ENCODE measurements at regions not wholly inside any gene's neighbourhood (a gene's known extent, or its start where the extent isn't known, plus 50 kb on each side); places are given as distances from the start of the nearest gene placed in this dataset.
"Not testable (repeated sequence)": the region's sequence is repeated elsewhere in the genome, so short reads cannot be mapped to it uniquely, and the experiment has no call there.

DNA sequence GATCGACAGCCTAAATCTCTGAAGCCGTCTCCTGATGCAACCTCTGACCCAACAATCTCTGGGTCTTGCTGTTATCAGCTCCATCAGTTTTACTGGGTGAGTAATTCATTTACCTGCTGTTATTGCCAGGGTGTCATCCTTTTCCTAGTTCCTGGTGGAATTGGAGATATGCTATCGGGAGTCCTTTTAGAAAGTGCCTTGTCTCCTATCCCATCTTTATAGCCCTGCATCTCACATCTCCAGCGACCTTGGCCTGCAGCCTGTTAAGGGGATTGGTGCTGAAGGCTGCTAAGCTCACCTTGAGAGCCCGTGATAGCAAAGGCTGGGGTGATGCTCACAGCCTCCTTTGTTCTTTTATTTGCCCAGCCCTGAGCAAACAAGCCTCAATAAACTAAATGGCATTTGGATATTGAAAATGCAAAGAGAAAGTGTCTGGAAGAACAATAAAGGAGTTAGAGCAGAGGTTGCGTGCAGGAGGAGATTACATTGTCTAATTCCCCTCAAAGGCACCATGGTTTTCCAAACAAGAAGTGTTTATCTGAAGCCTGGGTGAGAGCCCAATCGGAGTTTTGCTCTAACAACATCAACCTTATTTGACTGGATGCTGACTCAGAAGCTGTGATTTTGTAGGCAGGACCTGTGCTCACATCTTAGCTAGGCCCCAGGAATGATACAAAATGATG lies 101.8 kb downstream of the RPLP1 start:
- no peak for DNase-seq (ENCODE audit: low spot score)

DNA sequence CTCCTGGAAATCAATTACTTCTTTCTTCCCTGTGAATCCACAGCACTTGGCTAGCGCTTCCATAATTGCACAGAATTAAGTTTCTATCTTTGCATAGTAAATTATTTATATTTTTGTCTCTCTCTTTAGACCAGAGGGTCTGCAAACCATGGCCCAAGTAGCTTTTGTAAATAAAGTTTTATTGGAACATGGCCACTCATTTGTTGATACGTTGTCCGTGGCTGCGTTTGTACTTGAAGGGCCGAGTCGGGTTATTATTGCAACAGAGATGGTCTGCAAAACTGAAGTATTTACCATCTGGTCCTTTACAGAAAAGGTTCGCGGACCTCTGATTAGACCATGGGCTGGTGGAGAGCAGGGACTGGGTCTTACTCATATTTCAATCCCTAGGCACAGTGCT lies 102.5 kb downstream of the RPLP1 start:
- no peak for DNase-seq (ENCODE audit: low spot score)

DNA sequence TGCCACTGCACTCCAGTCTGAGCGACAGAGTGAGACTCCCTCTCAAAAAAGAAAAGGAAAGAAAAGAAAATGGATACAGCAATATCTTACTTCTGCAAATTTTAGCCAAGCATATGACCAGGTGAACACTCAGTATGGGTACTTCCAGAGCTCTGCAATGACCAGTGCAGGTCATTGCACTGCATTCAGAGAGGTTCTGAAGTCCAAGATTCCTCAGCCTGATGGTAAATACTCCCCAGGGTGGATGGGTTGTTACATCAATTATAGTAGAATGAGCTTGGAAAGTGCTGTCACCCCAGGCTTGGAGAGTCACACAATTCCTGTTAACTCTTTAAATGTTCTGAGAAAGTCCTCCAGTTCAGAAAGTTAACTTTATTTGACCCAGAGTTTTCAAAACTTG lies 103.7 kb downstream of the RPLP1 start:
- no peak for DNase-seq (ENCODE audit: low spot score)

DNA sequence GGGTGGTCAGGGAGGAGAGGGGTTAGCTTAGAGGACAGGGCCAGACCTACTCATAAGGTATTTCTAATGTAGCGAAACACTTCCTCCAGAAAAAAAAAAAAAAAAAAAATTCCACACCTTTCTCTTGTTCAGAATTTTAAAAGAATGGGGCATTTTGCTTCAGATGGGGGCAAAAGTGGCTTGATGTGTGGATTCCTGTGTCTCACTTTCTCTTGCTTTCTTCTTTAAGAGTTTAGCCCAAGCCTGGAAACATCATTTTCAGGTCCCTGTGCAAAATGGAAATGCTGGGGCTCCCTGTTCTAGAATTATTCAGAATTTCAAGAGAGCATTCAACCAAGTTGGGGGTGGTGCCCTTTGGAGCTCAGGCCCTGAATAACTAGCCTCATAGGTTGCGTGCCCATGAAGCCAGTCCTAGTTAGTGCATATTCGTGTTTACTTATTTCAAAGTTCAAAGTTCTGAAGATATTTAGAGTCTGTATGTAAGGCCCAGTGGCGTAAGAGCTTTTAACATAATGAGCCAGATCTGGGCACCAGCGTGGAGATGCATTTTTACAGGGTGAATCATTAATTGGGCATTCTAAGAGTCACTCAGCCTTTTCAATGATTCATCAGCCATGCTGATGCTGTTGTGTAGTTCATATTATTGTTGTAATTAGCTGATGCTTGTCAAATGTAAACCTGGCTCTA lies 104.5 kb downstream of the RPLP1 start:
- DNase-seq (ENCODE audit: low spot score) = no peak

DNA sequence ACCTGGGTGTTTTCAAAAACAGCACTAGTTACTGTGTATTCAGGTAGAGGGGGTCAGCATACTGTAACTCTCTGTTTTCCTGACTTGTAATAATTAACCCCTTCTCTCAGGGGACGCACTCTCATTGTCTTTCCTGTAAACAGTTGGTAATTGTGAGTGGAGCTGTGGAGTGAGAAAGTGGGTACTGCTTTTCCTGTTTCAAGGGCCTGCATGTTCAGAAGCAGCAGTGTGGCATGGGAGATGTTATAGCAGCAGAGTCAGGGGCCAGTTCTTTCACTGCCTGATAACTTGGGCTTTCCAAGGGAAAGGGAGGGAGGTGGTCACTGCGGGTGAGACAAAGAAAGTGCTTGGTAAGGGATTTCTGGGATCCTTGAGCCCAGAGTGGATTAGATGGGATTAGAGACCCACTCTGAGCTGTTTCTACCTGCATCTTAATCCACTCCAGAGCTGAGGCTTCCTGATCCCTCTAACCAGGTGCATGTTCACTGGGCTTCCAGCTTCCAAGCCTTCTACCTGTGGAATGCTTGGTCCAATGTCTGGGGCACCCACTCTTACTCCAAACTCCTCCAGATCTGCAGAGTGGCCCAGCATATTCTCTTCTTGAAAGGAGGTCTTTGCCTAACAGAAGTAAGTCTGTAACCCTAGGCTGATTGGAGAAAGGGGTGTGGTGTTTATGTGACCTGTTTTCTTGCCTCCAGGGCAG lies 105.2 kb downstream of the RPLP1 start:
- DNase-seq (ENCODE audit: low spot score) = no peak

DNA sequence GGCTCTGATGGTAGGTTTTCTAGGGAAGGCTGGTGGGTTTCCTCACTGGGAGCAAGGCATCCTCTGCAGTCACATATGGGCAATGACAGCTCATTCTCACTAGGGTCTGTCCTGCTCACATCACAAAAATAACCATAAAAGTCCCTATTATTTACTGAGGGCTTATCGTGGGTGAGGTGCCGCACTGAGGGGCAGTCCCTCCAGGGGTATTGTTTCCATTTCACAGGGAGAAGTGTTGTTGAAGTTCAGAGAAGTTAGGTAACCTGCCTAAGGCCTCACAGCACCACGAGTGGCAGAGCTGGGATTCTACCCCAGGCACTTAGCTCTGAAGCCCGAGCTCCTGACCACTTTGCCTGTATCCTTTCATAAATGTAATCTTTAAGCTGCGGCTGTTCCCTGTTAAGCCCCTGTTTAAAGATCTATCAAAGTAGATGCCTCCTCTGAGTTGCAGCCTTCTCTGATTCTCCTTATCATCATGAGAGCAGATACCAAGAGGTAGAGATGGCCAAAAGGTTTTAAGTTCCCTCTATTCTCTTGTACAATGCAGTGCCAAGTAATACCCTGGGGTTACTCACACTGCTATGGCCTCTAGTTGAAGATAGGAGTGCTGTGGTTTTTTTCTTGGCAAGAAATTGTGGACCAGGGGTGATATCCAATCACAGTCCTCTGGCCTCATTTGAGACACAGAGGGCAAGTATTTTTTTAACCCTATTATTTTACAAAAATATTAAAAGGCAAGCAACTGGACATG lies 107.0 kb downstream of the RPLP1 start:
- no peak for DNase-seq (ENCODE audit: low spot score)

DNA sequence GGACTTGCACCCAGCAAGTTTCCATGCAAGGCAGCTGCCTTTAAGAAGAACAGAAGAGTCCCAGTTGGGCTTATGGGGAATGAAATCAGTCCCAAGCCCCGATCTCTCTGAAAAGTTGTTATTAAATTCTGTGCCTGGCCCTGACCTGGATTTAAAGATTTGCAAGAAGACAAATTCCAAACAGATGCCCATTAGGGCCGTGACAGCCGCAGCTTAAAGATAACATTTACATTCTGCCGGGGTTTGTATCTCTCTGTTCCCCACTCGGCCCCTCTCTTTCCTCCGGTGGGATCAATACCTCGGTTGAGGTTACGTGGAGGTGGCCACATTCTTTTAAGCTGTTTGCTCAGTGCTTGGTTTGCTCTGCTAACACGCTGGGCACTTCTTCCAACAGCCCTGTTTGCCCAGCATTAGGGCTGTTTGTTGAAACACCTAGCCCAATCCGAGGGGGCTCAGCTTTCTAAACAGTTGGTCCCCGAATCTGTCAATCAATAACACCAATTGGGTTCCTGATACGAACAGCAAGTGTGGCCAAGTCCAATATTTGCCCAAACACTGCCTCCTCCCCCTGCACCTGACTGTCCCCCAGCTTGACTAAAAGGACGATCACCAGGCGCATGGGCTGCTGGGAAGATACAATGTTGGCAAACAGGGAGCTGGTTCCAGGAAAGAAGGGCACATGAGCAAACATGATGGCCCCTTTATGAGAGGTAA lies 108.6 kb downstream of the RPLP1 start:
- DNase-seq (ENCODE audit: low spot score) = no peak

DNA sequence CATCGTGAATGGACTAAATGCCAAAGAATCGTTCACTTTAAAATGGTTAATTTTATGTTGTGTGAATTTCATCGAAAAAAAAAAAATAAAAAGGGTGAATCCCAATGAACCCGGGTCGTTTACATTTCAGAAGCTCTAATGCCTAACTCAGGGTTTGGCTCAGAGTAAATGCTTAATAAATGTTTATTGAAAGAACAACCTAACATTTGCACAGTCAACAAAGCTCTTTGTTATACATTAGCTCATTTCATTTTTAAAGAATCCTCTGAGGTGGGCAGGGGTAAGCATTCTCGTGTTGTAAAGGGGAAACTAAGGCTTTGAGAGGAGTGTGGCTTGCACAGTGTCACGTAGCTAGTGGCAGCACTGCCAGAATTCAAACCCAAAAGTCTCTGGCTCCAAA lies 109.5 kb downstream of the RPLP1 start:
- DNase-seq (ENCODE audit: low spot score) = no peak

DNA sequence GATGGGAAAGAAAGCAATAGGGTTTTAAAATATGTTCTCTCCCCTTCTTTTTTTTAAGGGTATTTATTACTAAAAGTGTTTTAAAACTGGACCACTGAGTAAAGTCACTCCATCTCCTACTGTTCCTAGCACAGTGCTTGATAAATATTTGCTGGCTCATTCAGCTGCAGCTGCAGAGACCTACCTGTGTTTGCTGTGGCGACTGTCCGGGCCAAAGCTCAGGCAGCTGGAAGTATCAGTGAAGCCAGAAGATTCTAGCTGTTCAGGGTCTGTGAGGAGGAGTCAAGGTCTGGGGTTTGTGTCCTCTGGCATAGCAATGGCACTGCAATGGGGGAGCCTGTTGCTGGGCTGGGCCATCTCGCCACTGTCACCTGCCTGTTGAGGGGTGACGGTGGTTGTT lies 109.9 kb downstream of the RPLP1 start:
- DNase-seq (ENCODE audit: low spot score) = no peak

DNA sequence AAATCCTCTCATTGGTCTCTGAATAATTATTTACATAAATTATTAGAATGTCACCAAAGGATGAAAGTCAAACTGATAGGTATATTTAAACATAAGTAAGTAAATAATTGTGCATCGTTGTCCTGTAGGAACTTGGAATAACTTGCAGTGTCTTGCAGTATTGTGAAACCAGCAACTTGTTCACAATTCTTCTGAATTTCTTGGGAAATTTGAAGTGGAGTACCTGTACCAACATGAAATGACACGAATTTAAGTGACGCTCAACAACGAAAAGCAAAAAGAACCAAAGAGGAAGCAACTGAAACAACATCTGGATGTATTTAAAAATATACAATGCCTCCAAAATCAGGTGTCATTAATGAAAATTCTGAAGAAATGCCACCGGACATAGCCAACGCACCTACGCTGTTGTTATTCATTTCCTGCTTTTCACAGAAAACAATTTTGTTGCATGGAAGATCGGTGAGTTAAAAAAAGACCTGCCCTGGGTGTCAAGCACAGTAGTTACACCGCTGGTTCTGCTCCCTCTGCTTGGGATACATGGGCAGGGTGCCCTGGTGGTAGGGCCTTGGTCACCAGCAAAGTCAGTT lies 112.5 kb downstream of the RPLP1 start:
- DNase-seq (ENCODE audit: low spot score) = no peak

DNA sequence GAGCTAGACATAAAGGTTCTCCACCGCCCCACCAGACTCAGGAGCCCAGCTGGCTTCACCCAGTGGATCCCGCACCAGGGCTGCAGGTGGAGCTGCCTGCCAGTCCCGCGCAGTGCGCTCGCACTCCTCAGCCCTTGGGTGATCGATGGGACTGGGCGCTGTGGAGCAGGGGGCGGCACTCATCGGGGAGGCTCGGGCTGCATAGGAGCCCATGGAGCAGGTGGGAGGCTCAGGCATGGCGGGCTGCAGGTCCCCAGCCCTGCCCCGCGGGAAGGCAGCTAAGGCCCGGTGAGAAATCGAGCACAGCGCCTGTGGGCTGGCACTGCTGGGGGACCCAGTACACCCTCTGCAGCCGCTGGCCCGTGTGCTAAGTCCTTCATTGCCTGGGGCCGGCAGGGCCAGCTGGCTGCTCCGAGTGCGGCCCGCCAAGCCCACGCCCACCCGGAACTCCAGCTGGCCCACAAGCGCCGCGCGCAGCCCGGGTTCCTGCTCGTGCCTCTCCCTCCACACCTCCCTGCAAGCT lies 114.7 kb downstream of the RPLP1 start:
- not testable (repeated sequence) for DNase-seq (ENCODE audit: low spot score)

DNA sequence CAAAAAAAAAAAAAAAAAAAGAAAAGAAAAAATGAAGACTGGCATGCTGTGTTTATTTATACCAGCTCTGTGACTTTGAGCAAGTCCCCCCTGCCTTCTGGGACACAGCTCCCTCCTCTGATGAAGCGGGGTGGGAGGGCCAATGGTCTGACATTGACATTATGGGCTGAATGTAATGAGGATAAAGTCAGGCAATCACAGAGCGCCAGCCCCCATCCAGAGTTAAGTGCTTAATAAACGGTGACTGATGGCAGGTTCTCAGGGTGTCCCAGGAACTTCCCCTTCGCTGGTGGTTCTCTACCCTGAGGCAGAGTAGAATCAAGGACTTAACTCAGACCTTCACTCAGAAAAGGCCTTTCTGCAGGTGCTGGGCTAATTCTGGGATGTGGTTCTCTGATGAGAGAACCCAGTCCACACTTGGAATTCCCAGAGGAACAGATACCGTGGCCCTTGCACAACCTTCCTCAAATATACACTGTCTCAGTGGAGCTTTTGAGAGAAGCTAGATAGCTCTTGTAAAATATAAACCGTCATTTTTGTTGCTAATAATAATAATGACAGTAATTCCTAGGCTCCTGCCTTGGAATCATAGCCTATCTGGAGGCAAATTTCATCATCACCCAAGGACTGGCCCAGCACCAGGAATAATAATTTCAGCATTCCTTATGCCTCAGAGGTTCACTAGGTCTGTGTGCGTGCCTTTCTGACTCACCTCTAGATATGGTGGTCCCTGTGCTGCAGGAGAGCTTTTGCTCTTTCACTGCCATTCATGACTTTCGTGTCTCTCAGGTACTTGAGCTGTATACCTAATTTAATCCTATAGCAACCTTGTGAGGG lies 115.8 kb downstream of the RPLP1 start:
- no peak for DNase-seq (ENCODE audit: low spot score)

DNA sequence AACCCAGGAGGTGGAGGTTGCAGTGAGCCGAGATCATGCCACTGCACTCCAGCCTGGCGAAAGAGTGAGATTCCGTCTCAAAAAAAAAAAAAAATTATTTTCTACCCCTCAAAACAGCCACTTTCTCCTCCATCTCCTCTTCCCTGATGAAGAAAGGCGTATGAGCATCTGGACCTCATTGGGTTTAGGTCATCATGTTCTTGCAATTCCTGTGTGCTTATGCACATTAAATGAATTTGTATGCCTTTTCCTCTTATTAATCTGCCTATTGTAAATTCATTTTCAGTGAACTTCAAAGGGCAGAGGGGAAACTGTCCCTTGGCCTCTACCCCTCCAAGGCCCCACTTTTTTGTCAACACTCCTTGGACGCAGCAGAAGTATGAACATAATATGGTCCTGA lies 117.8 kb downstream of the RPLP1 start:
- DNase-seq (ENCODE audit: low spot score) = no peak

DNA sequence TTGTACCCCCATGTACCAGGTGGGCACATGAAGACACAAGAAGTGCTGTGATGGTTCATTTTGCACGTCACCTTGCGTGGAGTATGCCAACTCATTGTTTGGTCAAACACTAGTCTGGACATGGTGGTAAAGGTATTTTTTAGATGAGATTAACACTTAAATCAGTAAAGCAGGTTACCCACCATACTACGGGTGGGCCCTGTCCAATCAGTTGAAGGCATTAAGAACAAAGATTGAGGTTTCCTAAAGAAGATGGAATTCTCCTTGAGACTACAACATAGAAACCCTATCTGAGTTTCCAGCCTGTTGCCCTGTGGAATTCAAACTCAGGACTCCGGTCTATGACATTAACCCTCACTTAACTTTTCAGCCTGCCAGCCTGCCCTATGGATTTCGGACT lies 118.4 kb downstream of the RPLP1 start:
- no peak for DNase-seq (ENCODE audit: low spot score)

DNA sequence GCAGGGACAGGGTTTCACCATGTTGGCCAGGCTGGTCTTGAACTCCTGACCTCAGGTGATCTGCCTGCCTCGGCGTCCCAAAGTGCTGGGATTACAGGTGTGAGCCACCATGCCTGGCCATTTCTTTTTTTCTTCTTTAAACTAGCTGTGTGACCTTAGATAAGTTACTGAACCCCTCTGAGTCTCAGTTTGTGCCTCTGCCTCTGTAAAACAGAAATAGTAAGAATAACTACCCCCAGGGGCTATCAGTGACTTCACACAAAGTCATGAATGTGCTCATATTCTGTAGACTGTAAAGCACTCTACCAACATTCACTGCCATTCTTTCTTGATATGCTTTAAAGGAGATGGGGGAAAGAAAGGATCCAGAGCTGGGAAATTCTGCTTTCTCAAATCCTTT lies 120.7 kb downstream of the RPLP1 start:
- not testable (repeated sequence) for DNase-seq (ENCODE audit: low spot score)

DNA sequence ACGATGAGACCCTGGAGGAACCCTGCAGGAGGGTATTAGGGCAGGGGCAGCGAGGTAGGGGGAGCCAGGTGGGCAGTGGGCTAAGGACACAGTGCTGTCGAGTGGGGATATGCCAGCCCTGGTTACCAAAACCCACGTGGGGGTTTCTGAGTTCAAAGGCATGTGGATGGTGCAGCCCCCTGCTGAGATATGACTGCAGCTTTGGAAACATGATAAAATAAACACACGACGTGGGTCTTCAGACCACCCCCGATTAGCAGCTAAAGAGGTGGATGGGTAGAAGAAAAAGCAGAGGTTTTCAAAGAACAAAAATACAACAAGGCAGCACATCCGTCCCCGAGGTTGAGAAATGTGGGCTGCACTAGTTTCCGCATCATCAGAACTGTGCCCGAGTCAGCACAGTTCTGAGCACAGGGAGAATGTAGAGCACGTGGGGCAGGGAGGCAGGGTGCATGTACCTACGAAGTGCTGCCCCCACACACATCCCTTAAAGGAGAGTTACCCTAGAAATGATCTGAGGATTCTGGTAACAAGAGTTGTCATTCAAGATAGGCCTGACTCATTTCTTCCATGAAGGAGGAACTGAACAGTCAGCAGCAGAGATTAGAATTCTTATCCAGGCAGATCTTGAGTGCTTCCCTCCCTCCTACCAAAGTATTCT lies 121.3 kb downstream of the RPLP1 start:
- DNase-seq (ENCODE audit: low spot score) = peak; percentile 30

DNA sequence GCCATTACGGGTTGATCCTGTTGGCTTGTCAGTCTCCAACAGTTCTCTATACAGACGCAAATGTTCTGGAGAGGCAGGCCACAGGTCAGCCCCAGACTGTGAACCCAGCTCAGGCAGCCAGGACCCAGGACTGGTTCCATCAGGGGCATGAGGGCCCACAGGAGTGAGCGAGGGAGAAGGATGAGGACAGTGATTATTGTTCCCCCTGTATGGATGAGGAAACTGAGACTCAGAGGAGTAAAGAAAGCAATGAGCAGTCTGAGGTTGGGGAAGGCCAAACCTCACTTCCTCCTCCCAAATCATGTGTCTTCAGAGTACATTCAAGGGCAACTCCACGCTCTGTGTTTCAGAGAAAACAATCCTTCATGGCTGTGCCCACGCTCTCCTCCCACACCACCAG lies 121.9 kb downstream of the RPLP1 start:
- no peak for DNase-seq (ENCODE audit: low spot score)

DNA sequence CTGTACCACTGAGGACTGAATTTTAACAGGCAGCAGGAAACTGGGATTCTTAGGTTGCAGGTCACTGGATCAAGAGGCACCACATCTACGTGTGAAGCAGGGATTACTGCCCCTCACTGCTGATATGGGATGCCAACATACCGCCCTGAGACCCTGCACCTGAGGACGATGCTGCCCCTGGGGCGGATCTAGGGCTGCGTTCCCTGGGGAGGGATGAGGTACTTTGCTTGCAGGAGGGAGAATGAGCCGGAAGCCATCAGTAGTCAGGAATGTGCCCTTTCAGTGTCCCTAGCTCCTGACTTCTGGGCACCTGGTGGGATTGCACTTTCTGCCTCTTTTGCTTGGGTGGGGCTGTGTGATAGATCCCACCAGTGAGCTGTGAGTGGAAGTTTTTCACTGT lies 122.8 kb downstream of the RPLP1 start:
- DNase-seq (ENCODE audit: low spot score) = no peak

DNA sequence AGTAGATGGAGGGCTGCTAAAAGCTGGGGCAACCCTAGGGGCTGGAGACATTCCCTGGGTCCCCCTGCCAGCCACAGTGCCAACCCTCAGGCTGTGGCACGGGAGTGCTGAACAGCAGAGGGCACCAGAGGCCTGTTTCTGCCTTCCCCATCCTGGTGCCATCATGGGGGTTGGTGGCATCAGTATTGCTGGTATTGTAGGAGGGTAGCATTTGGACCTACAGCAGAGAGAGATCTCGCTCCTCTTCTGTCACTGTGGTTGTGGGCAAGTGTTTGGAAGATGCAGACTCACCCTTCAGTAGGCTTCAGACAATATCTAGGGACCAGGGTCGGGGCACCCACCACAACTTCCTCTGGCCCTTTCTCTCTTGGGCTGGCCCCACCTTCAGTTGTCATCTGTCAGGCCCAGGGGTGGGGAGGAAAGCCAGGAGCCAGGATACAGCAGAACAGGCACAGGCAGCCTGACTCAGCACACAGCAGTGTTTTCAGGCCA lies 123.5 kb downstream of the RPLP1 start:
- DNase-seq (ENCODE audit: low spot score) = peak; percentile 64

DNA sequence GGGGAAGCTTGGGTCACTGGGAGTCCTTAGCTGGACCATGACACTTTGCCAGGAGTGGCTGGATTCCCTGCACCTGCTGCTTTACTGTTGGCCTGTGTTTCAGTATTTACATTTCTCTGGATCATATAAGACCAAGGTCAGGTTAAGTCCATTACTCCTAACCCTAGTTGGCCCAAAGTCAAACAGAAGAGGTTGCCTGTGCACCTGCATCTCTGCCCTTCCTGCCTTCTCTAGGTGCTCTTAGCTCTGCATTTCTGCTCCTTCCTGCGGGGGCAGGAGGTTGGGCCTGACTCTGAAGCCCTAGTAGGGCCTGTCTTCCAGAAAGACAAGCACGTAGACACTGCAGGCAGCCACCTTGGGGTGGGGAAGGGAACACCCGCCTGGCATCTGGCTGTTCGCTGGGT lies 124.3 kb downstream of the RPLP1 start:
- DNase-seq (ENCODE audit: low spot score) = no peak
